ENCODE measurements at regions not wholly inside any gene's neighbourhood (a gene's known extent, or its start where the extent isn't known, plus 50 kb on each side); places are given as distances from the start of the nearest gene placed in this dataset.
"Not testable (repeated sequence)": the region's sequence is repeated elsewhere in the genome, so short reads cannot be mapped to it uniquely, and the experiment has no call there.

GRCh38 chr5:98308960-98309359, 464.5 kb upstream of the RGMB start:
- Histone ChIP-seq H3K27ac (ENCODE audit: low read depth in 1 of 3, low read length in 2 of 3) (no peak overlapping the region), H3K36me3 (ENCODE audit: control insufficient read depth in 3 of 3, insufficient read depth in 2 of 3, low read depth in 1 of 3, low read length in 3 of 3) (no peaks in the 10 kb centered on the region), H3K4me1 (ENCODE audit: control insufficient read depth in 3 of 3, insufficient read depth in 2 of 3, low read depth in 1 of 3, low read length in 2 of 3) (no peaks in the 10 kb centered on the region), H3K9me3 (ENCODE audit: control insufficient read depth in 2 of 2, insufficient read depth in 1 of 2, low read depth in 1 of 2, low read length in 1 of 2) (no peaks in the 10 kb centered on the region), H3K27me3 (ENCODE audit: control insufficient read depth in 3 of 3, insufficient read depth in 3 of 3, low read length in 3 of 3) (no peaks in the 10 kb centered on the region), H3K4me3 (ENCODE audit: low read depth in 1 of 3, low read length in 3 of 3) (no peak overlapping the region)
- DNase-seq: peak in 1 of 2 donors; percentile 3
- FAIRE-seq: no peak
- 67 to 77% (median 75%) methylated on average over 4 of the region's 4 CpGs for WGBS, 3 donors

- no peak for DNase-seq
Measured at GRCh38 chr5:98309785-98310598, 463.5 kb upstream of the RGMB start.

DNA sequence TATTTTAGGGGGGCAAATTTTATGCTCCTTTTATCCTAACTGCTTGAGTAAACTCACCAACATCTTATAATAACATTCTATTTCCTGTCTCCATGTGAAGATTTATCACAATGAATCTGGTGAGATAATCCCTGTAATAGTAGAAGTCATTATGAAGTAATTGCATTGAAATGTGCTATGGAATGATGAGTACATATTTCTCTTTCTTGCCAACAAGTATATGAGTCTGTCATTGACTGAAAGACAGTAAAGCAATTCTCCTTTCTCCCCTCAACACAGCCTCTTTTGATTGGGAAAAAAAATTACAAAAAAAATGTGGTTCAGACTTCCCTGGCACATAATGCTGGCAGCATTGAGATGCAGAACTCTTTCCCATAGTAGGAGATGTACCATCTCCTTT, 459.2 kb upstream of the RGMB start:
- FAIRE-seq: no peak
- Histone ChIP-seq H3K27ac (ENCODE audit: low read depth in 1 of 3, low read length in 2 of 3) (no peak overlapping the region), H3K9me3 (ENCODE audit: control insufficient read depth in 2 of 2, insufficient read depth in 1 of 2, low read depth in 1 of 2, low read length in 1 of 2) (no peaks in the 10 kb centered on the region), H3K27me3 (ENCODE audit: control insufficient read depth in 3 of 3, insufficient read depth in 3 of 3, low read length in 3 of 3) (no peaks in the 10 kb centered on the region), H3K36me3 (ENCODE audit: control insufficient read depth in 3 of 3, insufficient read depth in 2 of 3, low read depth in 1 of 3, low read length in 3 of 3) (no peaks in the 10 kb centered on the region), H3K4me3 (ENCODE audit: low read depth in 1 of 3, low read length in 3 of 3) (no peak overlapping the region), H3K4me1 (ENCODE audit: control insufficient read depth in 3 of 3, insufficient read depth in 2 of 3, low read depth in 1 of 3, low read length in 2 of 3) (no peaks in the 10 kb centered on the region)
- no peak for DNase-seq

More at GRCh38 chr5:98309785-98310598, 463.5 kb upstream of the RGMB start:
- no peaks in the 10 kb centered on the region for H3K27me3 ChIP-seq (ENCODE audit: control insufficient read depth in 3 of 3, insufficient read depth in 3 of 3, low read length in 3 of 3)
- peak overlapping the region in 1 of 3 donors; percentile 13 for H3K27ac ChIP-seq (ENCODE audit: low read depth in 1 of 3, low read length in 2 of 3)
- no peaks in the 10 kb centered on the region for H3K36me3 ChIP-seq (ENCODE audit: control insufficient read depth in 3 of 3, insufficient read depth in 2 of 3, low read depth in 1 of 3, low read length in 3 of 3)
- 41 to 78% (median 64%) methylated on average over 7 of the region's 7 CpGs for WGBS, 3 donors
- FAIRE-seq: no peak
- no peak overlapping the region for H3K4me3 ChIP-seq (ENCODE audit: low read depth in 1 of 3, low read length in 3 of 3)
- H3K4me1 ChIP-seq (ENCODE audit: control insufficient read depth in 3 of 3, insufficient read depth in 2 of 3, low read depth in 1 of 3, low read length in 2 of 3): no peaks in the 10 kb centered on the region
- no peaks in the 10 kb centered on the region for H3K9me3 ChIP-seq (ENCODE audit: control insufficient read depth in 2 of 2, insufficient read depth in 1 of 2, low read depth in 1 of 2, low read length in 1 of 2)

DNA sequence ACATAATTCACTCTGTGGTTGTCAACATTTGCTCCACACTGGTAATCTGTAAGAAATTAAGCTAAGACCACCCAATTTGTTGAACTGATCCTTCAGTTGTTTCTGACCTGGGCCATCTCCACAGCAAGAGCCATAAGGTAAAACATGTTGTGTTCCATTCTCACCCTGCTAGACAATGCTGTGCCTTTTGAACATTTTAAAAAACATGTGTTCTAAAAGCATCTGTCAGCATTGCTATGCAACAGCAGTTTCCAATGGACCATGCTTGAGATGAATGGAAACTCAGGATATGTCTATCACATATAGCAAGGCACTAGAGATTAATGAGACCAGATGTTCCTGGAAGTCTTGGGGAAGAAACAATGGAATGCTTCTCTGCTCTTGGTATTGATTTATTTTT, 455.1 kb upstream of the RGMB start:
- DNase-seq: no peak
- no peaks in the 10 kb centered on the region for H3K27me3 ChIP-seq (ENCODE audit: control insufficient read depth in 3 of 3, insufficient read depth in 3 of 3, low read length in 3 of 3)
- H3K4me3 ChIP-seq (ENCODE audit: low read depth in 1 of 3, low read length in 3 of 3): no peak overlapping the region
- no peak overlapping the region for H3K27ac ChIP-seq (ENCODE audit: low read depth in 1 of 3, low read length in 2 of 3)
- no peaks in the 10 kb centered on the region for H3K36me3 ChIP-seq (ENCODE audit: control insufficient read depth in 3 of 3, insufficient read depth in 2 of 3, low read depth in 1 of 3, low read length in 3 of 3)
- no peaks in the 10 kb centered on the region for H3K9me3 ChIP-seq (ENCODE audit: control insufficient read depth in 2 of 2, insufficient read depth in 1 of 2, low read depth in 1 of 2, low read length in 1 of 2)
- no peak for FAIRE-seq
- no peaks in the 10 kb centered on the region for H3K4me1 ChIP-seq (ENCODE audit: control insufficient read depth in 3 of 3, insufficient read depth in 2 of 3, low read depth in 1 of 3, low read length in 2 of 3)

GRCh38 chr5:98319299-98320011, 454.0 kb upstream of the RGMB start:
- no peak overlapping the region for H3K4me3 ChIP-seq (ENCODE audit: low read depth in 1 of 3, low read length in 3 of 3)
- H3K9me3 ChIP-seq (ENCODE audit: control insufficient read depth in 2 of 2, insufficient read depth in 1 of 2, low read depth in 1 of 2, low read length in 1 of 2): no peaks in the 10 kb centered on the region
- no peak for FAIRE-seq
- no peaks in the 10 kb centered on the region for H3K27me3 ChIP-seq (ENCODE audit: control insufficient read depth in 3 of 3, insufficient read depth in 3 of 3, low read length in 3 of 3)
- no peak for DNase-seq
- 85 to 92% (median 85%) methylated on average over 7 of the region's 7 CpGs for WGBS, 3 donors
- H3K4me1 ChIP-seq (ENCODE audit: control insufficient read depth in 3 of 3, insufficient read depth in 2 of 3, low read depth in 1 of 3, low read length in 2 of 3): no peaks in the 10 kb centered on the region
- no peaks in the 10 kb centered on the region for H3K36me3 ChIP-seq (ENCODE audit: control insufficient read depth in 3 of 3, insufficient read depth in 2 of 3, low read depth in 1 of 3, low read length in 3 of 3)
- H3K27ac ChIP-seq (ENCODE audit: low read depth in 1 of 3, low read length in 2 of 3): no peak overlapping the region

GRCh38 chr5:98320343-98320742, 453.1 kb upstream of the RGMB start:
- Histone ChIP-seq H3K9me3 (ENCODE audit: control insufficient read depth in 2 of 2, insufficient read depth in 1 of 2, low read depth in 1 of 2, low read length in 1 of 2) (no peaks in the 10 kb centered on the region), H3K36me3 (ENCODE audit: control insufficient read depth in 3 of 3, insufficient read depth in 2 of 3, low read depth in 1 of 3, low read length in 3 of 3) (no peaks in the 10 kb centered on the region), H3K4me1 (ENCODE audit: control insufficient read depth in 3 of 3, insufficient read depth in 2 of 3, low read depth in 1 of 3, low read length in 2 of 3) (no peaks in the 10 kb centered on the region), H3K27ac (ENCODE audit: low read depth in 1 of 3, low read length in 2 of 3) (no peak overlapping the region), H3K4me3 (ENCODE audit: low read depth in 1 of 3, low read length in 3 of 3) (no peak overlapping the region), H3K27me3 (ENCODE audit: control insufficient read depth in 3 of 3, insufficient read depth in 3 of 3, low read length in 3 of 3) (no peaks in the 10 kb centered on the region)
- WGBS, 3 donors: 56 to 77% (median 64%) methylated on average over 2 of the region's 2 CpGs
- FAIRE-seq (no peak), DNase-seq (no peak)

GRCh38 chr5:98321361-98321760, 452.1 kb upstream of the RGMB start:
- DNase-seq (no peak), FAIRE-seq (no peak)
- H3K4me1 ChIP-seq (ENCODE audit: control insufficient read depth in 3 of 3, insufficient read depth in 2 of 3, low read depth in 1 of 3, low read length in 2 of 3): no peaks in the 10 kb centered on the region
- no peaks in the 10 kb centered on the region for H3K36me3 ChIP-seq (ENCODE audit: control insufficient read depth in 3 of 3, insufficient read depth in 2 of 3, low read depth in 1 of 3, low read length in 3 of 3)
- H3K9me3 ChIP-seq (ENCODE audit: control insufficient read depth in 2 of 2, insufficient read depth in 1 of 2, low read depth in 1 of 2, low read length in 1 of 2): no peaks in the 10 kb centered on the region
- WGBS, 3 donors: 90 to 96% (median 92%) methylated on average over 3 of the region's 3 CpGs
- no peaks in the 10 kb centered on the region for H3K27me3 ChIP-seq (ENCODE audit: control insufficient read depth in 3 of 3, insufficient read depth in 3 of 3, low read length in 3 of 3)
- no peak overlapping the region for H3K4me3 ChIP-seq (ENCODE audit: low read depth in 1 of 3, low read length in 3 of 3)
- H3K27ac ChIP-seq (ENCODE audit: low read depth in 1 of 3, low read length in 2 of 3): no peak overlapping the region

GRCh38 chr5:98325187-98325586, 448.3 kb upstream of the RGMB start:
- H3K27me3 ChIP-seq (ENCODE audit: control insufficient read depth in 3 of 3, insufficient read depth in 3 of 3, low read length in 3 of 3); DNase-seq; H3K27ac ChIP-seq (ENCODE audit: low read depth in 1 of 3, low read length in 2 of 3); H3K36me3 ChIP-seq (ENCODE audit: control insufficient read depth in 3 of 3, insufficient read depth in 2 of 3, low read depth in 1 of 3, low read length in 3 of 3); H3K9me3 ChIP-seq (ENCODE audit: control insufficient read depth in 2 of 2, insufficient read depth in 1 of 2, low read depth in 1 of 2, low read length in 1 of 2); H3K4me3 ChIP-seq (ENCODE audit: low read depth in 1 of 3, low read length in 3 of 3); H3K4me1 ChIP-seq (ENCODE audit: control insufficient read depth in 3 of 3, insufficient read depth in 2 of 3, low read depth in 1 of 3, low read length in 2 of 3); FAIRE-seq: not testable (repeated sequence)
- 75 to 91% (median 76%) methylated on average over 3 of the region's 3 CpGs for WGBS, 3 donors
